SU-DHL-6 (cell line): ENCODE measurements at regions not wholly inside any gene's neighbourhood (a gene's known extent, or its start where the extent isn't known, plus 50 kb on each side); places are given as distances from the start of the nearest gene placed in this dataset.

Experiments
- H2AFZ ChIP-seq: fragments of 200-600 bp; sonication (generic); 2 replicates; pipeline ENCODE4 v1.6.1; 2014; ENCODE audit warnings: low read depth, mild to moderate bottlenecking, moderate library complexity, mixed read lengths, antibody characterized with exemption, low read length; ENCODE audit not compliant: severe bottlenecking
- H3F3A ChIP-seq: fragments of 200-600 bp; shearing (Covaris generic); 2 replicates; pipeline ENCODE4 v1.6.0; 2016; ENCODE audit warnings: antibody characterized with exemption, mild to moderate bottlenecking; ENCODE audit not compliant: insufficient read depth
- H3K27ac ChIP-seq: fragments of 200-600 bp; sonication (generic); 2 replicates; pipeline ENCODE4 v1.5.1; 2016; ENCODE audit warnings: low read depth, mild to moderate bottlenecking, low read length, moderate library complexity, mixed read lengths
- H3K27me3 ChIP-seq: fragments of 200-600 bp; sonication (generic), shearing (Covaris generic); 2 replicates; pipeline ENCODE4 v1.6.0; 2014; ENCODE audit warnings: mild to moderate bottlenecking, low read length
- H3K36me3 ChIP-seq: fragments of 200-600 bp; sonication (generic); 2 replicates; pipeline ENCODE4 v1.6.1; 2014; ENCODE audit warnings: mild to moderate bottlenecking, low read length, mixed read lengths
- H3K4me2 ChIP-seq: fragments of 300-600, 200-600 bp; shearing (Covaris generic), sonication (generic); 2 replicates; pipeline ENCODE4 v1.6.0; 2014; ENCODE audit warnings: low read length, low read depth, mild to moderate bottlenecking; ENCODE audit not compliant: poor library complexity, severe bottlenecking
- H3K4me3 ChIP-seq: fragments of 200-600 bp; sonication (generic); 2 replicates; pipeline ENCODE4 v1.5.1; 2014; ENCODE audit warnings: antibody characterized with exemption, low read length, mild to moderate bottlenecking, mixed read lengths; ENCODE audit not compliant: insufficient read depth, poor library complexity, severe bottlenecking
- H3K79me2 ChIP-seq: fragments of 200-600 bp; sonication (generic); 2 replicates; pipeline ENCODE4 v1.6.1; 2014; ENCODE audit warnings: mild to moderate bottlenecking, low read length, moderate library complexity; ENCODE audit not compliant: insufficient read depth
- H3K9ac ChIP-seq: fragments of 200-600 bp; sonication (generic); 2 replicates; pipeline ENCODE4 v1.7.0; 2014; ENCODE audit warnings: mild to moderate bottlenecking, low read length
- H3K9me2 ChIP-seq: fragments of 200-600 bp; sonication (generic); replicated peaks from 2 replicates; pipeline ENCODE4 v1.6.1; 2014; ENCODE audit warnings: low read length; ENCODE audit not compliant: insufficient read depth
- H3K9me3 ChIP-seq: fragments of 200-600 bp; sonication (generic); 2 replicates; pipeline ENCODE4 v1.6.1; 2014; ENCODE audit warnings: low read length, mixed read lengths; ENCODE audit not compliant: insufficient read depth
- H4K20me1 ChIP-seq: fragments of 200-600 bp; sonication (generic); 2 replicates; pipeline ENCODE4 v1.6.1; 2014; ENCODE audit warnings: low read depth, mild to moderate bottlenecking, antibody characterized with exemption, low read length, moderate library complexity, mixed read lengths
- CTCF ChIP-seq: fragments of 200-600 bp; sonication (generic); IDR thresholded peaks from one replicate; pipeline ENCODE4 v1.5.1; 2017; ENCODE audit warnings: antibody characterized with exemption, mild to moderate bottlenecking, low read length, moderate library complexity; ENCODE audit not compliant: insufficient read depth, poor library complexity, severe bottlenecking
- EZH2phosphoT487 ChIP-seq: fragments of 200-600 bp; sonication (generic), shearing (Covaris generic); conservative IDR thresholded peaks from 2 replicates; pipeline ENCODE4 v1.6.1; 2018; ENCODE audit warnings: mild to moderate bottlenecking, antibody characterized with exemption, low read length, moderate library complexity, mixed read lengths

- Histone ChIP-seq H3K4me2 (no peak overlapping the region), H3K9me3 (no peaks in the 10 kb centered on the region), H3F3A (no peaks in the 10 kb centered on the region), H3K27me3 (no peaks in the 10 kb centered on the region), H3K9ac (no peak overlapping the region), H4K20me1 (no peaks in the 10 kb centered on the region), H3K36me3 (no peaks in the 10 kb centered on the region), H3K79me2 (no peaks in the 10 kb centered on the region), H2AFZ (no peak overlapping the region), H3K27ac (no peak overlapping the region), H3K4me3 (no peak overlapping the region), H3K9me2 (no peaks in the 10 kb centered on the region)
- TF ChIP-seq CTCF (no peak), EZH2phosphoT487 (no peak)
These were observed 262.4 kb upstream of the SLC14A2 start for GRCh38 chr18:45352874-45353273.

GRCh38 chr18:45353530-45353929 lies 261.7 kb upstream of the SLC14A2 start:
- no peak for TF ChIP-seq CTCF
- TF ChIP-seq EZH2phosphoT487 = no peak
- Histone ChIP-seq H3K9me2 (no peaks in the 10 kb centered on the region), H3K27me3 (no peaks in the 10 kb centered on the region), H3K4me2 (no peak overlapping the region), H3F3A (no peaks in the 10 kb centered on the region), H3K27ac (no peak overlapping the region), H3K36me3 (no peaks in the 10 kb centered on the region), H2AFZ (no peak overlapping the region), H3K79me2 (no peaks in the 10 kb centered on the region), H3K9me3 (no peaks in the 10 kb centered on the region), H4K20me1 (no peaks in the 10 kb centered on the region), H3K4me3 (no peak overlapping the region), H3K9ac (no peak overlapping the region)

- Histone ChIP-seq H3K79me2 (no peaks in the 10 kb centered on the region), H4K20me1 (no peaks in the 10 kb centered on the region), H3K9ac (no peak overlapping the region), H3K9me3 (no peaks in the 10 kb centered on the region), H3K27me3 (no peaks in the 10 kb centered on the region), H3K36me3 (no peaks in the 10 kb centered on the region), H3K4me3 (no peak overlapping the region), H3F3A (no peaks in the 10 kb centered on the region), H3K4me2 (no peak overlapping the region), H2AFZ (no peak overlapping the region), H3K9me2 (no peaks in the 10 kb centered on the region), H3K27ac (no peak overlapping the region)
- TF ChIP-seq EZH2phosphoT487 (no peak), CTCF (no peak)
These were observed 259.2 kb upstream of the SLC14A2 start for GRCh38 chr18:45355944-45356520.
